RWPE2 (cell line): ENCODE measurements at regions not wholly inside any gene's neighbourhood (a gene's known extent, or its start where the extent isn't known, plus 50 kb on each side); places are given as distances from the start of the nearest gene placed in this dataset.

ENCODE experiments used
- ATAC-seq: fragments of 200-7000 bp; cut with Tn5 transposase; 3 replicates; pipeline ENCODE4 v1.9.1; 2021; ENCODE audit warnings: low read depth
- DNase-seq: peaks from one replicate; pipeline ENCODE4 v3.0.0-alpha.2; 2020; ENCODE audit warnings: low spot score
- H3K27ac ChIP-seq: fragments of 450-650 bp; 2 replicates; pipeline ENCODE4 v1.5.1; 2017; ENCODE audit warnings: mild to moderate bottlenecking; ENCODE audit not compliant: poor library complexity, severe bottlenecking
- H3K27me3 ChIP-seq: fragments of 250-450 bp; sonication (Bioruptor Pico); 2 replicates; pipeline ENCODE4 v1.5.1; 2021; ENCODE audit warnings: mild to moderate bottlenecking, moderate library complexity; ENCODE audit not compliant: insufficient read depth, poor library complexity, severe bottlenecking
- H3K36me3 ChIP-seq: fragments of 250-450 bp; sonication (Bioruptor Pico); 2 replicates; pipeline ENCODE4 v1.5.1; 2020; ENCODE audit warnings: low read depth, mild to moderate bottlenecking, moderate library complexity
- H3K4me1 ChIP-seq: fragments of 250-450 bp; sonication (Bioruptor Pico); 2 replicates; pipeline ENCODE4 v1.5.1; 2021; ENCODE audit warnings: mild to moderate bottlenecking, moderate library complexity; ENCODE audit not compliant: insufficient read depth, poor library complexity, severe bottlenecking
- H3K4me3 ChIP-seq: fragments of 250-450 bp; sonication (Bioruptor Pico); 2 replicates; pipeline ENCODE4 v1.5.1; 2021; ENCODE audit warnings: mild to moderate bottlenecking, moderate library complexity; ENCODE audit not compliant: severe bottlenecking
- H3K9me3 ChIP-seq: fragments of 250-450 bp; sonication (Bioruptor Pico); 2 replicates; pipeline ENCODE4 v1.5.1; 2021; ENCODE audit warnings: mild to moderate bottlenecking, moderate library complexity; ENCODE audit not compliant: severe bottlenecking
- TF ChIP-seq, protein P1 (sequence below): fragments of 450-650 bp; IDR thresholded peaks from one replicate; pipeline ENCODE4 v1.5.1; 2017; ENCODE audit warnings: mild to moderate bottlenecking, moderate library complexity; ENCODE audit not compliant: poor library complexity, severe bottlenecking

DNA sequence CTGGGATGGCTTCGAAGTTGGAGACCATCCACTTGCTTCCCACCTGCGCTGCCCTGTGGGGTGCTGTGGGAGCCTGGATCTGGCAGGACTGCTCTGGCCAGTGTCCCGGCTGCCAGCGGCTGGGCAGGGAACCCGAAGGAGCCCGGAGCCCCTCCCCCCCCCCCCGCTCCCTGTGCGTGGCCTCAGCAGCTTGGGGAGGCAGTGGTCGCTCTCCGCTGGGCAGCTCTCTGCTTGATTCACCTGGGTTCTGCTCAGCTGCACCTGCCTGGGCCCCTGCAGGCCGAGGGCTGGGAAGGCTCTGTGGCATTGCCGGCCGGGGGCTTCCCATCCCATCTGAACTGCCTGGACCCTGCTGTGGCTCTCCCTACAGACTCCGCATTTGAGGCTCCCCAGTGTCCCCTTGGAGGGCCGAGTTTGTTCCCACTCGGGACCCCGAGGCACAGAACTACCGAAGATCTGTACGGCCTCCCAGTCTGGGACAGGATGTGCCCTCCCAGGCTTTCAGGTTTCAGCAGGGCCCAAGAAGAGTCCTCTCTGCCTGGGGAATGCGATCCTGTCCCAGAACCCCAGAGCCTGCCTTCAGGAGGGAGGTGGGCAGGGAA is 525.1 kb downstream of the TCERG1L start:
- no peak for DNase-seq
- no peaks in the 10 kb centered on the region for H3K4me1 ChIP-seq
- H3K4me3 ChIP-seq, result no peak overlapping the region
- no peak overlapping the region for H3K27ac ChIP-seq
- H3K27me3 ChIP-seq, result no peaks in the 10 kb centered on the region
- no peaks in the 10 kb centered on the region for H3K36me3 ChIP-seq
- TF ChIP-seq, protein P1, sequence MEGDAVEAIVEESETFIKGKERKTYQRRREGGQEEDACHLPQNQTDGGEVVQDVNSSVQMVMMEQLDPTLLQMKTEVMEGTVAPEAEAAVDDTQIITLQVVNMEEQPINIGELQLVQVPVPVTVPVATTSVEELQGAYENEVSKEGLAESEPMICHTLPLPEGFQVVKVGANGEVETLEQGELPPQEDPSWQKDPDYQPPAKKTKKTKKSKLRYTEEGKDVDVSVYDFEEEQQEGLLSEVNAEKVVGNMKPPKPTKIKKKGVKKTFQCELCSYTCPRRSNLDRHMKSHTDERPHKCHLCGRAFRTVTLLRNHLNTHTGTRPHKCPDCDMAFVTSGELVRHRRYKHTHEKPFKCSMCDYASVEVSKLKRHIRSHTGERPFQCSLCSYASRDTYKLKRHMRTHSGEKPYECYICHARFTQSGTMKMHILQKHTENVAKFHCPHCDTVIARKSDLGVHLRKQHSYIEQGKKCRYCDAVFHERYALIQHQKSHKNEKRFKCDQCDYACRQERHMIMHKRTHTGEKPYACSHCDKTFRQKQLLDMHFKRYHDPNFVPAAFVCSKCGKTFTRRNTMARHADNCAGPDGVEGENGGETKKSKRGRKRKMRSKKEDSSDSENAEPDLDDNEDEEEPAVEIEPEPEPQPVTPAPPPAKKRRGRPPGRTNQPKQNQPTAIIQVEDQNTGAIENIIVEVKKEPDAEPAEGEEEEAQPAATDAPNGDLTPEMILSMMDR, result no peak
- ATAC-seq, result no peak
- H3K9me3 ChIP-seq, result no peaks in the 10 kb centered on the region

DNA sequence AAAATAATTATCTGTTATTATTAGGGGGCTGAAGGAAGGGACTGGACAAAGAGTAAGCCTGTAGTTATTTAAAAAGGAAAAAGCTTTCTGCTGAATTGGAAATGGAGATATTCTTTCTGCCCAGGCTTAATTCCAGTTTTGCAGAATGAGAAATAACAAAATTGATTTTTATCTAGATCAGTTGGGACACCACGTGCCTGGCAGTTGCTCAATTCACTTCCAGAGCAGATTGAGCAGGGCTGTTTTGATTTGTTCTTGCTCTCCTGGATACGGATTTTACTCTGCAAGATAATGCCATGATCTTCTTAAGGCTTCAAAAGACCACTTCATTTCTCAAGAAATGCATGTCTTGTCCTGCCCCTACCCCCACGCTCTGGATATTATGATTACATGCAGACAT is 524.3 kb downstream of the TCERG1L start:
- H3K27ac ChIP-seq, result no peak overlapping the region
- H3K9me3 ChIP-seq, result no peaks in the 10 kb centered on the region
- ATAC-seq, result no peak
- TF ChIP-seq, protein P1, result no peak
- no peak overlapping the region for H3K4me3 ChIP-seq
- no peaks in the 10 kb centered on the region for H3K4me1 ChIP-seq
- no peak for DNase-seq
- no peaks in the 10 kb centered on the region for H3K36me3 ChIP-seq
- H3K27me3 ChIP-seq, result no peaks in the 10 kb centered on the region

DNA sequence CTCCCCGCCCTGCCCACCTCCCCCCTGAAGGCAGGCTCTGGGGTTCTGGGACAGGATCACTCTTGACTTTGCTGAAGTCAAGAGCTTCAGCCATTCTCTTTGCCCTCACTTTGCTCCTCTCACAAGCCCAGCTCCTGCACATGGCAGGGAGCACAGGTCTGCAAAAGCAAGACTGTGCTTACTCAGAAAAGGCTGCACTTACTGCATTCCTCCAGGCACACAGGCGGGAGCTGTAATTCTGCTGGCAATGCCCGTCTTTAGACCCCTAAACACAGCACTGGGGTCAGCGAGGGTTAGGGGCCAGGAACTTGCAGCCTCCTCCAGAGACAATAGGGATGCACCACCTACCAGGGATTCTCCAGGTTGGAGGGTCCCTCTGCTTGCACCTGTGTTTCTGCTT is 523.7 kb downstream of the TCERG1L start:
- ATAC-seq (no peak), DNase-seq (no peak)
- Histone ChIP-seq H3K36me3 (no peaks in the 10 kb centered on the region), H3K4me3 (no peak overlapping the region), H3K9me3 (no peaks in the 10 kb centered on the region), H3K4me1 (no peaks in the 10 kb centered on the region), H3K27ac (no peak overlapping the region), H3K27me3 (no peaks in the 10 kb centered on the region)
- TF ChIP-seq, protein P1, result no peak

DNA sequence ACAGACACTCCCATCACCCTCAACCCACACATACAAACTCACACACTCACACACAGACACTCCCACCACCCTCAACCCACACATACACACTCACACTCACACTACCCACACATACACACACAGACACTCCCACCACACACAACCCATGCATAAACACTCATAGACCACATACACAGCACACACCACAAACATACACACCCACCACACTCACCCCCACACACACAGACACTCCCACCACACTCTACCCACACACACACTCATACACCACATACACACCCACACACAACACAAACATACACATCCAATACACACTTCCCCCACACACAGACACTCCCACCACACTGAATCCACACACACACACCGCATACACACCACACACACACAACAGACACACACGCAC is 521.2 kb downstream of the TCERG1L start:
- Histone ChIP-seq H3K9me3 (no peaks in the 10 kb centered on the region), H3K4me3 (no peak overlapping the region), H3K36me3 (no peaks in the 10 kb centered on the region), H3K27ac (no peak overlapping the region), H3K27me3 (no peaks in the 10 kb centered on the region), H3K4me1 (no peaks in the 10 kb centered on the region)
- ATAC-seq (no peak), DNase-seq (no peak)
- TF ChIP-seq, protein P1, result no peak

DNA sequence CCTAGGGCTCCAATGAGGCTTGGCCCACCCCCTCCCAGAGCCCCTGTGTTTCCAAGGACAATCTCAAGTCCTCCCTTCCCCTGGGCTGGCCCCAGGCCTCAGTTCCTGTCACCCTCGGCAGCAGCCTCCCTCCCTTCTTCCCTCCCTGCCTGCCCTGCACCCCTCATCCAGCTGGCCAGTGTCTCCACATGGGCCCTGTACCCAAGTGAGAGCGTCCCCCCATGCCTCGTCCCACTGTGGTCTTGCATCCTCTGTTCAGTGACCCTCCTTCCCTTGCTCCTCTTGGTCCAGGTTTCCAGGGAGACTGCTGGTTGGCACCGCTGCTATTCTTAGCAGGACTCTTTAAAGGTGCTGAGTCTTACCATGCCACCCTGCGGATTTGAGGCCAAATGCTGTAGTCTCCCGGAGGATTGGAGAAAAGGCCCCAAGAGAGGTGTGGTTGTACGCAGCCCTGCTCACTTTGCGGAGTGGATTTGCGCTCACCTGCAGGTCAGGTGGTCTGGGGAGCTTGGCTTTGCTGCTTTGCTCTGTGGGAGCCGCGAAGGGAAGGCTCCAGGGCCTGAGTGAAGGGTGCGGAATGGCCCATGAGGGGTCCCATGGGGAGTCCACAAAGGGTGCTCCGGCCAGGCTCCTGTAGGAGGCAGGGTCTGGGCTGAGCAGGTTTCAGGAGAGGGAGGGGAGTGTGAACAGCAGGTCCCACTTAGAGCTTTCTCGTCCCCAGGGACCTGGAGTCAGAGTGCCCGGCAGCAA is 519.2 kb downstream of the TCERG1L start:
- Histone ChIP-seq H3K27me3 (no peaks in the 10 kb centered on the region), H3K27ac (no peak overlapping the region), H3K36me3 (no peaks in the 10 kb centered on the region), H3K9me3 (no peaks in the 10 kb centered on the region), H3K4me1 (no peaks in the 10 kb centered on the region), H3K4me3 (no peak overlapping the region)
- TF ChIP-seq, protein P1, result no peak
- DNase-seq (no peak), ATAC-seq (no peak)
